Tibial artery (tissue), 4 donors: ENCODE measurements at regions not wholly inside any gene's neighbourhood (a gene's known extent, or its start where the extent isn't known, plus 50 kb on each side); places are given as distances from the start of the nearest gene placed in this dataset.
"Not testable (repeated sequence)": the region's sequence is repeated elsewhere in the genome, so short reads cannot be mapped to it uniquely, and the experiment has no call there.

ENCODE experiments used
- DNase-seq, 2 donors: peaks; one replicate each; pipeline ENCODE4 v3.0.0-alpha.2; 2019
- H3K27ac ChIP-seq, 2 donors: fragments of 200-600 bp; sonication (generic) in 1 of 2; 1 replicate in 1 of 2; 2 replicates in 1 of 2; pipeline ENCODE4 v1.5.1; 2018 to 2019; ENCODE audit warnings: mild to moderate bottlenecking in 1 of 2
- H3K27me3 ChIP-seq, 2 donors: fragments of 200-600 bp; sonication (generic) in 1 of 2; one replicate each; pipeline versions ENCODE4 v1.5.1 to v1.6.0; 2016 to 2019
- H3K36me3 ChIP-seq, 3 donors: fragments of 200-600 bp; sonication (generic) in 2 of 3; one replicate each; pipeline ENCODE4 v1.5.1; 2016 to 2019; ENCODE audit warnings: mild to moderate bottlenecking in 2 of 3
- H3K4me1 ChIP-seq, 4 donors: fragments of 200-600 bp; sonication (generic) in 2 of 4; 1 replicate in 3 of 4; 2 replicates in 1 of 4; pipeline ENCODE4 v1.5.1; 2016 to 2019
- H3K4me3 ChIP-seq, 2 donors: fragments of 200-600 bp; sonication (generic) in 1 of 2; 1 replicate in 1 of 2; 2 replicates in 1 of 2; pipeline ENCODE4 v1.5.1; 2018 to 2019; ENCODE audit warnings: mild to moderate bottlenecking in 2 of 2
- H3K9me3 ChIP-seq, 3 donors: fragments of 200-600 bp; sonication (generic) in 1 of 3; one replicate each; pipeline ENCODE4 v1.5.1; 2016 to 2019
- CTCF ChIP-seq, 2 experiments: fragments of 200-600 bp in 1 of 2; fragments of 450-650 bp in 1 of 2; IDR thresholded peaks; one replicate each; pipeline ENCODE4 v1.5.1; 2017 to 2019; ENCODE audit warnings: antibody characterized with exemption in 2 of 2, mild to moderate bottlenecking in 1 of 2, moderate library complexity in 1 of 2
- intact Hi-C: fragments of 100-400 bp; cut with DNase I; formaldehyde crosslinking; loops from one replicate; pipeline ENCODE4 v1.15.0; 2023; ENCODE audit warnings: low total_unique reads

- Histone ChIP-seq H3K27me3 (no peaks in the 10 kb centered on the region), H3K36me3 (no peaks in the 10 kb centered on the region), H3K4me3 (no peak overlapping the region), H3K9me3 (no peaks in the 10 kb centered on the region), H3K4me1 (no peaks in the 10 kb centered on the region), H3K27ac (no peak overlapping the region)
- no peak for TF ChIP-seq CTCF (IDR thresholded peaks at IDR 0.05)
- no peak for DNase-seq
- intact Hi-C loops, result no loop called here
These were observed 622.2 kb downstream of the CDH9 start for GRCh38 chr5:26415987-26416779.

GRCh38 chr5:26390608-26391007, 647.8 kb downstream of the CDH9 start:
- no peak for DNase-seq
- Histone ChIP-seq H3K9me3 (no peaks in the 10 kb centered on the region), H3K4me3 (no peak overlapping the region), H3K36me3 (no peaks in the 10 kb centered on the region), H3K4me1 (no peaks in the 10 kb centered on the region), H3K27ac (no peak overlapping the region), H3K27me3 (no peaks in the 10 kb centered on the region)
- no peak for TF ChIP-seq CTCF (IDR thresholded peaks at IDR 0.05)
- intact Hi-C loops, result no loop called here

- DNase-seq, result no peak
- Histone ChIP-seq H3K4me1 (no peaks in the 10 kb centered on the region), H3K4me3 (no peak overlapping the region), H3K27me3 (no peaks in the 10 kb centered on the region), H3K36me3 (no peaks in the 10 kb centered on the region), H3K27ac (no peak overlapping the region), H3K9me3 (no peaks in the 10 kb centered on the region)
- intact Hi-C loops, result no loop called here
- no peak for TF ChIP-seq CTCF (IDR thresholded peaks at IDR 0.05)
These were observed 649.4 kb downstream of the CDH9 start for GRCh38 chr5:26388976-26389375.

GRCh38 chr5:26386532-26386931, 651.9 kb downstream of the CDH9 start:
- no peak for DNase-seq
- intact Hi-C loops, result no loop called here
- Histone ChIP-seq H3K27ac (no peak overlapping the region), H3K4me1 (no peaks in the 10 kb centered on the region), H3K9me3 (no peaks in the 10 kb centered on the region), H3K27me3 (no peaks in the 10 kb centered on the region), H3K36me3 (no peaks in the 10 kb centered on the region), H3K4me3 (no peak overlapping the region)
- no peak for TF ChIP-seq CTCF (IDR thresholded peaks at IDR 0.05)

- DNase-seq, H3K27ac ChIP-seq, H3K27me3 ChIP-seq, H3K36me3 ChIP-seq, H3K9me3 ChIP-seq, H3K4me3 ChIP-seq, intact Hi-C loops, H3K4me1 ChIP-seq: not testable (repeated sequence)
These were observed 673.8 kb downstream of the CDH9 start for GRCh38 chr5:26364624-26365023.

GRCh38 chr5:26343801-26344325, 694.5 kb downstream of the CDH9 start:
- H3K27me3 ChIP-seq, result no peaks in the 10 kb centered on the region
- no peak for DNase-seq
- no peaks in the 10 kb centered on the region for H3K4me1 ChIP-seq
- H3K9me3 ChIP-seq, result no peaks in the 10 kb centered on the region
- no peaks in the 10 kb centered on the region for H3K36me3 ChIP-seq
- no peak overlapping the region for H3K4me3 ChIP-seq
- no peak for TF ChIP-seq CTCF (IDR thresholded peaks at IDR 0.05)
- intact Hi-C loops, result no loop called here
- H3K27ac ChIP-seq, result no peak overlapping the region
